H1 (cell line): ENCODE measurements at regions not wholly inside any gene's neighbourhood (a gene's known extent, or its start where the extent isn't known, plus 50 kb on each side); places are given as distances from the start of the nearest gene placed in this dataset.

ENCODE experiments used
- CTCF ChIA-PET: fragments of 300-600 bp; sonication (Branson Sonifier 250); formaldehyde crosslinking; loops from one replicate; lab custom pipeline; 2021; ENCODE audit not compliant: partially characterized antibody; lab: Charles Lee
- POLR2A ChIA-PET: fragments of 300-600 bp; sonication (Branson Sonifier 250); formaldehyde crosslinking; loops from one replicate; lab custom pipeline; 2021; ENCODE audit warnings: inconsistent platforms; ENCODE audit not compliant: partially characterized antibody; lab: Charles Lee
- DNase-seq, 2 experiments: peaks; one replicate each; pipeline versions ENCODE4 v3.0.0 to v3.0.0-alpha.2; 2010 to 2022; ENCODE audit warnings: low spot score in 2 of 2, low read depth in 1 of 2, mixed read lengths in 1 of 2
- FAIRE-seq: peaks from 2 replicates; lab custom pipeline; 2011; peaks lifted over from hg19 to GRCh38; lab: Jason Lieb, UNC
- H2AFZ ChIP-seq: 2 replicates; pipeline ENCODE4 v1.8.1; 2012; ENCODE audit warnings: low read length, inconsistent platforms
- H2AK5ac ChIP-seq: 2 replicates; pipeline ENCODE4 v1.6.1; 2013; ENCODE audit warnings: low read depth, low read length
- H2BK120ac ChIP-seq: replicated peaks from 2 replicates; pipeline ENCODE3; 2013; ENCODE audit warnings: low read depth, low read length, inconsistent platforms
- H2BK12ac ChIP-seq: 2 replicates; pipeline ENCODE4 v1.6.1; 2013; ENCODE audit warnings: low read depth, low read length
- H2BK15ac ChIP-seq: 2 replicates; pipeline ENCODE4 v1.6.1; 2013; ENCODE audit warnings: low read length
- H2BK20ac ChIP-seq: 2 replicates; pipeline ENCODE4 v1.6.1; 2013; ENCODE audit warnings: low read length
- H2BK5ac ChIP-seq: 2 replicates; pipeline ENCODE4 v1.6.1; 2013; ENCODE audit warnings: low read depth, low read length
- H3K14ac ChIP-seq: 2 replicates; pipeline ENCODE4 v1.6.1; 2013; ENCODE audit warnings: inconsistent platforms; ENCODE audit not compliant: insufficient read length
- H3K18ac ChIP-seq: 2 replicates; pipeline ENCODE4 v1.6.1; 2013; ENCODE audit warnings: low read length; ENCODE audit errors: extremely low read depth
- H3K23ac ChIP-seq: 2 replicates; pipeline ENCODE4 v1.6.1; 2013; ENCODE audit warnings: inconsistent platforms; ENCODE audit not compliant: insufficient read length
- H3K23me2 ChIP-seq: 2 replicates; pipeline ENCODE4 v1.6.1; 2013; ENCODE audit warnings: low read depth, low read length
- H3K27ac ChIP-seq: 2 replicates; pipeline ENCODE4 v1.6.1; 2011; ENCODE audit warnings: low read depth, low read length, inconsistent platforms
- H3K27me3 ChIP-seq, 4 experiments: replicated peaks in 1 of 4; 1 replicate in 1 of 4; 2 replicates in 3 of 4; pipeline versions ENCODE4 v1.6.1 to v1.8.1; 2011 to 2013; ENCODE audit warnings: low read length in 3 of 4, mild to moderate bottlenecking in 3 of 4, inconsistent platforms in 2 of 4, mixed read lengths in 2 of 4, moderate library complexity in 1 of 4; ENCODE audit not compliant: control insufficient read depth in 3 of 4, insufficient read depth in 3 of 4; ENCODE audit errors: extremely low read depth in 1 of 4
- H3K36me3 ChIP-seq, 4 experiments: 2 replicates each; pipeline versions ENCODE4 v1.6.1 to v1.8.1; 2011 to 2013; ENCODE audit warnings: mild to moderate bottlenecking in 4 of 4, low read length in 3 of 4, moderate library complexity in 2 of 4, control low read depth in 1 of 4, inconsistent platforms in 1 of 4; ENCODE audit not compliant: insufficient read depth in 4 of 4, control insufficient read depth in 2 of 4
- H3K4ac ChIP-seq: replicated peaks from 2 replicates; pipeline ENCODE3; 2013; ENCODE audit warnings: low read length, low read depth, mixed read lengths, inconsistent platforms; ENCODE audit not compliant: insufficient read length
- H3K4me1 ChIP-seq, 4 experiments: replicated peaks in 1 of 4; 1 replicate in 1 of 4; 2 replicates in 3 of 4; pipeline versions ENCODE4 v1.6.1 to v1.8.1; 2011 to 2013; ENCODE audit warnings: low read length in 3 of 4, inconsistent platforms in 2 of 4, mixed read lengths in 1 of 4; ENCODE audit not compliant: insufficient read depth in 4 of 4, control insufficient read depth in 3 of 4
- H3K4me2 ChIP-seq, 2 experiments: 2 replicates each; pipeline versions ENCODE4 v1.6.1 to v1.8.1; 2011 to 2013; ENCODE audit warnings: low read depth in 2 of 2, low read length in 2 of 2, control low read depth in 1 of 2, inconsistent platforms in 1 of 2, mild to moderate bottlenecking in 1 of 2; ENCODE audit not compliant: insufficient read depth in 1 of 2
- H3K4me3 ChIP-seq, 4 experiments: fragments of 200-600, 300-600 bp in 1 of 4; sonication (generic), shearing (Covaris generic), sonication (Bioruptor Twin) in 1 of 4; 2 replicates each; pipeline versions ENCODE4 v1.5.1 to v1.8.1; 2011 to 2016; ENCODE audit warnings: low read length in 4 of 4, low read depth in 3 of 4, control low read depth in 2 of 4, inconsistent platforms in 2 of 4, mild to moderate bottlenecking in 2 of 4, mixed read lengths in 1 of 4, moderate library complexity in 1 of 4; ENCODE audit not compliant: insufficient read depth in 2 of 4; ENCODE audit errors: extremely low read depth in 1 of 4
- H3K56ac ChIP-seq: replicated peaks from 2 replicates; pipeline ENCODE3; 2013; ENCODE audit warnings: low read depth, mild to moderate bottlenecking, mixed read lengths, low read length, inconsistent platforms; ENCODE audit not compliant: insufficient read length
- H3K79me1 ChIP-seq: 2 replicates; pipeline ENCODE4 v1.6.1; 2013; ENCODE audit warnings: low read depth, low read length, control low read depth
- H3K79me2 ChIP-seq, 2 experiments: 2 replicates each; pipeline versions ENCODE4 v1.6.1 to v1.8.1; 2012 to 2013; ENCODE audit warnings: low read length in 2 of 2, mild to moderate bottlenecking in 2 of 2, inconsistent platforms in 1 of 2; ENCODE audit not compliant: insufficient read depth in 2 of 2, control insufficient read depth in 1 of 2
- H3K9ac ChIP-seq, 4 experiments: replicated peaks in 1 of 4; 1 replicate in 1 of 4; 2 replicates in 3 of 4; pipeline versions ENCODE4 v1.6.1 to v1.8.1; 2011 to 2013; ENCODE audit warnings: low read depth in 3 of 4, low read length in 3 of 4, control low read depth in 2 of 4, mild to moderate bottlenecking in 2 of 4, moderate library complexity in 2 of 4, inconsistent platforms in 1 of 4; ENCODE audit errors: extremely low read depth in 1 of 4
- H3K9me3 ChIP-seq, 2 experiments: 2 replicates each; pipeline versions ENCODE4 v1.6.1 to v1.8.1; 2012 to 2013; ENCODE audit warnings: mild to moderate bottlenecking in 2 of 2, moderate library complexity in 2 of 2, control low read depth in 1 of 2, inconsistent platforms in 1 of 2, low read depth in 1 of 2, low read length in 1 of 2, mixed read lengths in 1 of 2; ENCODE audit not compliant: insufficient read depth in 2 of 2
- H4K20me1 ChIP-seq, 2 experiments: replicated peaks in 1 of 2; 2 replicates each; pipeline versions ENCODE3 to v1.8.1; 2011 to 2013; ENCODE audit warnings: inconsistent platforms in 2 of 2, low read length in 2 of 2, mild to moderate bottlenecking in 1 of 2; ENCODE audit not compliant: insufficient read depth in 2 of 2, control insufficient read depth in 1 of 2
- H4K5ac ChIP-seq: 2 replicates; pipeline ENCODE4 v1.6.1; 2013; ENCODE audit warnings: low read length, low read depth, mixed read lengths, inconsistent platforms; ENCODE audit not compliant: insufficient read length
- H4K8ac ChIP-seq: 2 replicates; pipeline ENCODE4 v1.8.0; 2013; ENCODE audit warnings: mild to moderate bottlenecking, moderate library complexity, low read length, inconsistent platforms; ENCODE audit not compliant: insufficient read depth; ENCODE audit errors: extremely low read depth
- H4K91ac ChIP-seq: replicated peaks from 2 replicates; pipeline ENCODE3; 2013; ENCODE audit warnings: low read length, mixed read lengths, inconsistent platforms; ENCODE audit not compliant: insufficient read length
- BRCA1 ChIP-seq: IDR thresholded peaks from 2 replicates; pipeline ENCODE4 v1.6.1; 2012; ENCODE audit warnings: low read depth, low read length, improper control_type of control experiment
- EGR1 ChIP-seq: IDR thresholded peaks from 2 replicates; pipeline ENCODE4 v1.6.1; 2011; ENCODE audit warnings: low read depth, low read length, borderline replicate concordance
- FOSL1 ChIP-seq: IDR thresholded peaks from 2 replicates; pipeline ENCODE4 v1.6.1; 2011; ENCODE audit warnings: mild to moderate bottlenecking, low read depth, low read length, moderate library complexity; ENCODE audit not compliant: insufficient read depth
- JUN ChIP-seq: IDR thresholded peaks from 2 replicates; pipeline ENCODE4 v1.6.1; 2011; ENCODE audit warnings: low read depth, mild to moderate bottlenecking, improper control_type of control experiment, low read length
- NRF1 ChIP-seq: IDR thresholded peaks from 2 replicates; pipeline ENCODE4 v1.6.1; 2011; ENCODE audit warnings: mild to moderate bottlenecking, low read depth, low read length, improper control_type of control experiment
- SIN3A ChIP-seq, 2 experiments: IDR thresholded peaks in 1 of 2; conservative IDR thresholded peaks in 1 of 2; 2 replicates each; pipeline ENCODE4 v1.6.1; 2011 to 2012; ENCODE audit warnings: low read length in 2 of 2, improper control_type of control experiment in 1 of 2, low read depth in 1 of 2, mild to moderate bottlenecking in 1 of 2
- SP1 ChIP-seq: IDR thresholded peaks from 2 replicates; pipeline ENCODE4 v1.6.1; 2011; ENCODE audit warnings: low read depth, low read length
- SP2 ChIP-seq: IDR thresholded peaks from 2 replicates; pipeline ENCODE4 v1.6.1; 2012; ENCODE audit warnings: mild to moderate bottlenecking, low read length, inconsistent platforms
- SUZ12 ChIP-seq: fragments of 200-600 bp; sonication (generic); IDR thresholded peaks from 2 replicates; pipeline ENCODE4 v1.6.1; 2012; ENCODE audit warnings: mild to moderate bottlenecking, inconsistent platforms, low read length, moderate library complexity, mixed read lengths
- TBP ChIP-seq: IDR thresholded peaks from 2 replicates; pipeline ENCODE4 v1.6.1; 2011; ENCODE audit warnings: low read depth, low read length, improper control_type of control experiment
- ZNF274 ChIP-seq: IDR thresholded peaks from 2 replicates; pipeline ENCODE4 v1.7.0; 2012; ENCODE audit warnings: low read length, borderline replicate concordance; ENCODE audit errors: extremely low read depth
- WGBS, 2 experiments: shearing (Covaris generic) in 1 of 2; methylation state at CpG; one replicate each; pipeline versions ENCODE4 v1.1.6 to v1.1.7; 2013 to 2015; ENCODE audit warnings: low lambda C conversion rate in 2 of 2, mixed read lengths in 2 of 2, inconsistent platforms in 1 of 2, low coverage in 1 of 2, missing lambda C conversion rate in 1 of 2; ENCODE audit not compliant: insufficient replicate concordance in 2 of 2, insufficient coverage in 1 of 2, insufficient read length in 1 of 2; ENCODE audit errors: extremely low coverage in 1 of 2, missing lambda C conversion rate in 1 of 2; 5-methylcytosine and 5-hydroxymethylcytosine counted together
- TF ChIP-seq, protein P1 (sequence below), 3 experiments: IDR thresholded peaks; 1 replicate in 2 of 3; 2 replicates in 1 of 3; pipeline versions ENCODE4 v1.5.1 to v1.6.1; 2011; ENCODE audit warnings: low read length in 3 of 3, mild to moderate bottlenecking in 3 of 3, inconsistent platforms in 2 of 3, low read depth in 1 of 3, moderate library complexity in 1 of 3; ENCODE audit not compliant: insufficient read depth in 1 of 3; ENCODE audit errors: control extremely low read depth in 1 of 3

DNA sequence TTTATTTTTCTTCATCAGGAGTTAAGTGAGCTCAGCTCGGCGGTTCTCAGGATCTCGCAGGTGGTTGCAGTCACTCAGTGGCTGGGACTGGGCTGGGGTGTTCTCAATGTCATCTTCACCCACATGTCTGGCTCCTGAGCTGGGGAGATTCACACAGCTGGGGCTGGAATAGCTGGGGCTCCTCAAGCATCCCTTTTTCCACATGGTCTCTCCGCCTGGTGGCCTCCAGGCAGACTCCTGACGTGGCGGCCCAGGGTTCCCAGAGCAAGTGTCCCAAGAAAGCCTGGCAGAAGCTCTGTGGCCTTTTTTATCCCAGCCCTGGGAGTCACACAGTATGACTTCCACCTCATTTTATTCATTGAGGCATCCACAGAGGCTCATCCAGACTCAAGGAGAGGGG lies 84.1 kb upstream of the ANKRD34C start:
- FAIRE-seq (no peak), DNase-seq (no peak)
- no peak overlapping the region for H2BK15ac ChIP-seq
- peaks cover 0 to 12% (median 6%) of the 10 kb centered on the region in 4 experiments; a peak in 4 of 7 replicates for H3K4me1 ChIP-seq
- no peaks in the 10 kb centered on the region for H4K20me1 ChIP-seq
- CTCF ChIA-PET: interaction anchor here (0.7 to 17.1 kb wide), 8 partner anchors 10 to 171 kb away, joined by 3 to 293 read pairs (median 3); no protein-coding TSS in a partner anchor
- H3K4ac ChIP-seq: no peak overlapping the region
- no peak overlapping the region for H3K14ac ChIP-seq
- no peak overlapping the region for H4K8ac ChIP-seq
- H3K27me3 ChIP-seq: no peaks in the 10 kb centered on the region
- H3K18ac ChIP-seq: no peak overlapping the region
- H4K91ac ChIP-seq: no peak overlapping the region
- no peak overlapping the region for H3K56ac ChIP-seq
- H3K4me2 ChIP-seq: no peak overlapping the region
- no peak overlapping the region for H3K27ac ChIP-seq
- H3K4me3 ChIP-seq: no peak overlapping the region
- WGBS, 2 experiments: 91% methylated on average over 6 of the region's 6 CpGs; no CpG with 5 or more reads in 1 of the 2 experiments
- H3K79me2 ChIP-seq: no peaks in the 10 kb centered on the region
- H2AFZ ChIP-seq: no peak overlapping the region
- H3K79me1 ChIP-seq: no peaks in the 10 kb centered on the region
- POLR2A ChIA-PET: interaction anchor here (1.3 kb wide), 1 partner anchor 9 kb away, joined by 3 read pairs; no protein-coding TSS in a partner anchor
- H3K9ac ChIP-seq: no peak overlapping the region
- no peak overlapping the region for H2AK5ac ChIP-seq
- no peaks in the 10 kb centered on the region for H3K23me2 ChIP-seq
- no peak overlapping the region for H2BK120ac ChIP-seq
- H3K9me3 ChIP-seq: no peaks in the 10 kb centered on the region
- no peak overlapping the region for H2BK5ac ChIP-seq
- no peak overlapping the region for H3K23ac ChIP-seq
- no peaks in the 10 kb centered on the region for H3K36me3 ChIP-seq
- no peak overlapping the region for H4K5ac ChIP-seq
- H2BK12ac ChIP-seq: no peak overlapping the region
- no peak overlapping the region for H2BK20ac ChIP-seq
- TF ChIP-seq, protein P1, sequence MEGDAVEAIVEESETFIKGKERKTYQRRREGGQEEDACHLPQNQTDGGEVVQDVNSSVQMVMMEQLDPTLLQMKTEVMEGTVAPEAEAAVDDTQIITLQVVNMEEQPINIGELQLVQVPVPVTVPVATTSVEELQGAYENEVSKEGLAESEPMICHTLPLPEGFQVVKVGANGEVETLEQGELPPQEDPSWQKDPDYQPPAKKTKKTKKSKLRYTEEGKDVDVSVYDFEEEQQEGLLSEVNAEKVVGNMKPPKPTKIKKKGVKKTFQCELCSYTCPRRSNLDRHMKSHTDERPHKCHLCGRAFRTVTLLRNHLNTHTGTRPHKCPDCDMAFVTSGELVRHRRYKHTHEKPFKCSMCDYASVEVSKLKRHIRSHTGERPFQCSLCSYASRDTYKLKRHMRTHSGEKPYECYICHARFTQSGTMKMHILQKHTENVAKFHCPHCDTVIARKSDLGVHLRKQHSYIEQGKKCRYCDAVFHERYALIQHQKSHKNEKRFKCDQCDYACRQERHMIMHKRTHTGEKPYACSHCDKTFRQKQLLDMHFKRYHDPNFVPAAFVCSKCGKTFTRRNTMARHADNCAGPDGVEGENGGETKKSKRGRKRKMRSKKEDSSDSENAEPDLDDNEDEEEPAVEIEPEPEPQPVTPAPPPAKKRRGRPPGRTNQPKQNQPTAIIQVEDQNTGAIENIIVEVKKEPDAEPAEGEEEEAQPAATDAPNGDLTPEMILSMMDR (IDR thresholded peaks at IDR 0.05; ENCODE audit: control extremely low read depth in 1 of 3, insufficient read depth in 1 of 3, low read depth in 1 of 3, low read length in 3 of 3): no peak
- no peak for TF ChIP-seq SP2
- TF ChIP-seq ZNF274: no peak
- no peak for TF ChIP-seq TBP
- no peak for TF ChIP-seq EGR1
- no peak for TF ChIP-seq BRCA1
- no peak for TF ChIP-seq JUN
- TF ChIP-seq SUZ12: no peak
- no peak for TF ChIP-seq SIN3A (conservative IDR thresholded peaks at IDR 0.05 in 1 of 2, IDR thresholded peaks at IDR 0.05 in 1 of 2; ENCODE audit: low read depth in 1 of 2, low read length in 2 of 2)
- no peak for TF ChIP-seq SP1
- no peak for TF ChIP-seq FOSL1
- no peak for TF ChIP-seq NRF1
